ENCODE measurements at regions not wholly inside any gene's neighbourhood (a gene's known extent, or its start where the extent isn't known, plus 50 kb on each side); places are given as distances from the start of the nearest gene placed in this dataset.

DNA sequence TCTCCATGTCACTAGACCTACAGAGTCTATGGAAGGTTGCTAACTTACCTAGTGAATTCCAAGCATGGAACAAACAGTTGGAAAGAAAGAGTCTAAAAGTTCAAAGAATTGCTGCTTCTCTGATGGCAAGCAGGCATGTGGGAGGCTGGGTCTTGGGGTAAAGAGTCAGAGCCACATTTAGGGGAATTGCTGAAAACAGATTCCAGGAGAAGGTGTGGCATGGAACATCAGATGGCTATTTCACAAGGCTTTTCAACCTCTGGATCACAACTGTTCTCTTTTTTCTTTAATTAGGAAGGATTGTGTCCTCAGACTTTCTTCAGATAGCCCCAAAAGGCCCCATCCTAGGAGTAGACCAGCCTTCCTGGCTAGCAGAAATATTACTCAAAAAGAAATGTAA lies 601.5 kb downstream of the MAFB start:
- TF ChIP-seq, protein P1, sequence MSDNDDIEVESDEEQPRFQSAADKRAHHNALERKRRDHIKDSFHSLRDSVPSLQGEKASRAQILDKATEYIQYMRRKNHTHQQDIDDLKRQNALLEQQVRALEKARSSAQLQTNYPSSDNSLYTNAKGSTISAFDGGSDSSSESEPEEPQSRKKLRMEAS (IDR thresholded peaks at IDR 0.05; ENCODE audit: insufficient read depth, insufficient read length) = no peak
- TF ChIP-seq, protein P2, sequence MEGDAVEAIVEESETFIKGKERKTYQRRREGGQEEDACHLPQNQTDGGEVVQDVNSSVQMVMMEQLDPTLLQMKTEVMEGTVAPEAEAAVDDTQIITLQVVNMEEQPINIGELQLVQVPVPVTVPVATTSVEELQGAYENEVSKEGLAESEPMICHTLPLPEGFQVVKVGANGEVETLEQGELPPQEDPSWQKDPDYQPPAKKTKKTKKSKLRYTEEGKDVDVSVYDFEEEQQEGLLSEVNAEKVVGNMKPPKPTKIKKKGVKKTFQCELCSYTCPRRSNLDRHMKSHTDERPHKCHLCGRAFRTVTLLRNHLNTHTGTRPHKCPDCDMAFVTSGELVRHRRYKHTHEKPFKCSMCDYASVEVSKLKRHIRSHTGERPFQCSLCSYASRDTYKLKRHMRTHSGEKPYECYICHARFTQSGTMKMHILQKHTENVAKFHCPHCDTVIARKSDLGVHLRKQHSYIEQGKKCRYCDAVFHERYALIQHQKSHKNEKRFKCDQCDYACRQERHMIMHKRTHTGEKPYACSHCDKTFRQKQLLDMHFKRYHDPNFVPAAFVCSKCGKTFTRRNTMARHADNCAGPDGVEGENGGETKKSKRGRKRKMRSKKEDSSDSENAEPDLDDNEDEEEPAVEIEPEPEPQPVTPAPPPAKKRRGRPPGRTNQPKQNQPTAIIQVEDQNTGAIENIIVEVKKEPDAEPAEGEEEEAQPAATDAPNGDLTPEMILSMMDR (IDR thresholded peaks at IDR 0.05; ENCODE audit: extremely low read depth in 1 of 2, insufficient read depth in 1 of 2, low read depth in 1 of 2, low read length in 2 of 2) = no peak
- TF ChIP-seq EZH2 (IDR thresholded peaks at IDR 0.05; ENCODE audit: borderline replicate concordance, low read depth, low read length, severe bottlenecking) = no peak
